OCI-LY3 (cell line): ENCODE measurements at regions not wholly inside any gene's neighbourhood (a gene's known extent, or its start where the extent isn't known, plus 50 kb on each side); places are given as distances from the start of the nearest gene placed in this dataset.

ENCODE experiments used
- CTCF ChIP-seq: fragments of 200-600, 300-600 bp; sonication (generic); IDR thresholded peaks from 2 replicates; pipeline ENCODE4 v1.5.1; 2014; ENCODE audit warnings: antibody characterized with exemption, low read length, low read depth
- EZH2phosphoT487 ChIP-seq: fragments of 200-600 bp; shearing (Covaris generic); IDR thresholded peaks from 2 replicates; pipeline ENCODE4 v1.6.1; 2018; ENCODE audit warnings: antibody characterized with exemption, mixed run types, low read depth

GRCh38 chr9:130770679-130771442, 64.2 kb upstream of the ABL1 start:
- TF ChIP-seq CTCF (peak; percentile 81), EZH2phosphoT487 (no peak)
